HEK293T (cell line): ENCODE measurements at regions not wholly inside any gene's neighbourhood (a gene's known extent, or its start where the extent isn't known, plus 50 kb on each side); places are given as distances from the start of the nearest gene placed in this dataset.

Source experiments
- ARNT ChIP-seq: fragments of 450-650 bp; IDR thresholded peaks from 2 replicates; pipeline ENCODE4 v1.6.1; 2017; ENCODE audit warnings: mild to moderate bottlenecking
- BHLHE40 ChIP-seq: fragments of 450-650 bp; IDR thresholded peaks from 2 replicates; pipeline ENCODE4 v1.6.1; 2016; ENCODE audit warnings: mild to moderate bottlenecking, moderate library complexity, borderline replicate concordance
- CTBP1 ChIP-seq: fragments of 450-650 bp; IDR thresholded peaks from 2 replicates; pipeline ENCODE4 v1.6.1; 2016; ENCODE audit warnings: borderline replicate concordance
- ELF4 ChIP-seq: fragments of 450-650 bp; IDR thresholded peaks from 2 replicates; pipeline ENCODE4 v1.6.1; 2017; ENCODE audit warnings: antibody characterized with exemption
- FOXA1 ChIP-seq: fragments of 450-650 bp; IDR thresholded peaks from 2 replicates; pipeline ENCODE4 v1.6.1; 2016; ENCODE audit warnings: mild to moderate bottlenecking
- FOXK2 ChIP-seq: fragments of 450-650 bp; IDR thresholded peaks from 2 replicates; pipeline ENCODE4 v1.6.1; 2016; ENCODE audit warnings: mild to moderate bottlenecking
- HDGF ChIP-seq: fragments of 450-650 bp; IDR thresholded peaks from 2 replicates; pipeline ENCODE4 v1.6.1; 2017; ENCODE audit warnings: antibody characterized with exemption, borderline replicate concordance
- LEF1 ChIP-seq: fragments of 450-650 bp; IDR thresholded peaks from 2 replicates; pipeline ENCODE4 v1.6.1; 2017; ENCODE audit warnings: mild to moderate bottlenecking, borderline replicate concordance
- NFRKB ChIP-seq: fragments of 450-650 bp; IDR thresholded peaks from 2 replicates; pipeline ENCODE4 v1.6.1; 2016; ENCODE audit warnings: mild to moderate bottlenecking, moderate library complexity
- SP1 ChIP-seq: fragments of 450-650 bp; IDR thresholded peaks from 2 replicates; pipeline ENCODE4 v1.6.1; 2017
- TARDBP ChIP-seq: fragments of 450-650 bp; IDR thresholded peaks from 2 replicates; pipeline ENCODE4 v1.6.1; 2016

- TF ChIP-seq ARNT: no peak
- no peak for TF ChIP-seq HDGF
- no peak for TF ChIP-seq FOXA1
- no peak for TF ChIP-seq FOXK2
- no peak for TF ChIP-seq ELF4
- TF ChIP-seq SP1: no peak
- TF ChIP-seq BHLHE40: no peak
- no peak for TF ChIP-seq TARDBP
- no peak for TF ChIP-seq LEF1
- no peak for TF ChIP-seq CTBP1
- TF ChIP-seq NFRKB: no peak
Measured at GRCh38 chr2:193349642-193350041, 1154.9 kb upstream of the TMEFF2 start.
